Ovary (tissue), 7 donors: ENCODE measurements at regions not wholly inside any gene's neighbourhood (a gene's known extent, or its start where the extent isn't known, plus 50 kb on each side); places are given as distances from the start of the nearest gene placed in this dataset.
"Not testable (repeated sequence)": the region's sequence is repeated elsewhere in the genome, so short reads cannot be mapped to it uniquely, and the experiment has no call there.

Experiments
- DNase-seq, 5 donors: peaks; one replicate each; pipeline ENCODE4 v3.0.0-alpha.2; 2019 to 2020
- H3K27ac ChIP-seq, 2 donors: fragments of 200-600 bp; one replicate each; pipeline versions ENCODE4 v1.5.1 to v1.8.0; 2019 to 2022
- H3K27me3 ChIP-seq: fragments of 200-600 bp; one replicate; pipeline ENCODE4 v1.8.0; 2022
- H3K36me3 ChIP-seq: fragments of 200-600 bp; sonication (generic); one replicate; pipeline ENCODE4 v1.5.1; 2019
- H3K4me1 ChIP-seq: one replicate; pipeline ENCODE4 v1.8.1; 2013; ENCODE audit warnings: mild to moderate bottlenecking, moderate library complexity; ENCODE audit not compliant: insufficient read depth
- H3K4me3 ChIP-seq: fragments of 200-600 bp; sonication (generic); one replicate; pipeline ENCODE4 v1.5.1; 2017
- H3K9me3 ChIP-seq, 2 donors: fragments of 200-600 bp in 1 of 2; sonication (generic) in 1 of 2; one replicate each; pipeline versions ENCODE4 v1.5.1 to v1.8.1; 2013 to 2019; ENCODE audit warnings: mild to moderate bottlenecking in 1 of 2, moderate library complexity in 1 of 2
- WGBS, 3 donors: extraction: QIAGEN DNeasy Blood & Tissue Kit in 1 of 3; methylation state at CpG; one replicate each; pipeline versions ENCODE4 v1.1.5 to v1.1.7; 2013 to 2017; 5-methylcytosine and 5-hydroxymethylcytosine counted together
- intact Hi-C, 4 donors: fragments of 100-400 bp; cut with DNase I; formaldehyde crosslinking; loops; one replicate each; pipeline versions ENCODE4 v1.11.0 to v1.15.1; 2022 to 2023
- donor health status: DM: no; HTN: no; CAD: no; lungs with moderate emphysema.
- donor health status: DM: no; HTN: no; CAD: no.
- donor health status: Bipolar disorder and iron deficiency.
- donor health status: DM: no; HTN: no; CAD: no.
- donor health status: DM: yes; HTN: yes; CAD: no.

DNA sequence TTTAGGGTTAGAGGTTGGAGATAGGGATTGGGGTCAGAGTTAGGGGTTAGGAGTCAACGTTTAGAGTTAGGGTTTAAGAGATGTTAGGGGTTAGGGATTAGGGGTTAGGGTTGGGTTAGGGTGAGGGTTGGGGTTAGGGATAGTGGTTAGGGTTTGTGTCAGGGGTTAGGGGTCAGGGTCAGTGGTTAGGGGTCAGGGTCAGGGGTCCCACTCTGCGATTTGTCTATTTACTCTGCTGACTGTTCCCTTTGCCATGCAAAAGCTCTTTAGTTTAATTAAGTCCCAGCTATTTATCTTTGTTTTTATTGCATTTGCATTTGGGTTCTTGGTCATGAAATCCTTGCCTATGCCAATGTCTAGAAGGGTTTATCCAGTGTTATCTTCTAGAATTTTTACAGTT lies 1649.3 kb downstream of the SPATA31A7 start:
- H3K4me1 ChIP-seq, H3K27ac ChIP-seq, intact Hi-C loops, H3K36me3 ChIP-seq, DNase-seq, H3K27me3 ChIP-seq, H3K4me3 ChIP-seq, H3K9me3 ChIP-seq: not testable (repeated sequence)
- WGBS, 3 donors, result 25 to 48% (median 37%) methylated on average over 1 of the region's 2 CpGs

DNA sequence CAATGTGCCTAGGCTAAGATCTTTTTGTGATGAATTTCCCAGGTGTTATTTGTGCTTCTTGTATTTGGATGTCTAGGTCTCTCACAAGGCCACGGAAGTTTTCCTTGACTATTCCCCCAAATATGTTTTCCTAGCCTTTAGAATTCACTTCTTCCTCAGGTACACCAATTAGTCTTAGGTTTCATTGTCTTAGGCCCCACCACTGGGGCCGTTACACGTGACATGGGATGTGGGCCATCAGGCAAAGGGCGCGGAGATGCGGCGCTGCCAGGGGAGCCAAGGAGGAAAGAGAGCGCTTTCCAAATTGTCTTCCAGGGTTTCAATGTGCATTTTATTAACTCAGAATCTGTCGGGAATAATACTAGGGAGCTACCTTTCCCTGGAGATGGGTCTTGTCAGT lies 1653.3 kb downstream of the SPATA31A7 start:
- H3K4me3 ChIP-seq, intact Hi-C loops, H3K27ac ChIP-seq, H3K9me3 ChIP-seq, H3K4me1 ChIP-seq, H3K36me3 ChIP-seq, H3K27me3 ChIP-seq: not testable (repeated sequence)
- peak in 1 of 5 donors; percentile 30 for DNase-seq
- 38 to 52% (median 49%) methylated on average over 9 of the region's 9 CpGs for WGBS, 3 donors

DNA sequence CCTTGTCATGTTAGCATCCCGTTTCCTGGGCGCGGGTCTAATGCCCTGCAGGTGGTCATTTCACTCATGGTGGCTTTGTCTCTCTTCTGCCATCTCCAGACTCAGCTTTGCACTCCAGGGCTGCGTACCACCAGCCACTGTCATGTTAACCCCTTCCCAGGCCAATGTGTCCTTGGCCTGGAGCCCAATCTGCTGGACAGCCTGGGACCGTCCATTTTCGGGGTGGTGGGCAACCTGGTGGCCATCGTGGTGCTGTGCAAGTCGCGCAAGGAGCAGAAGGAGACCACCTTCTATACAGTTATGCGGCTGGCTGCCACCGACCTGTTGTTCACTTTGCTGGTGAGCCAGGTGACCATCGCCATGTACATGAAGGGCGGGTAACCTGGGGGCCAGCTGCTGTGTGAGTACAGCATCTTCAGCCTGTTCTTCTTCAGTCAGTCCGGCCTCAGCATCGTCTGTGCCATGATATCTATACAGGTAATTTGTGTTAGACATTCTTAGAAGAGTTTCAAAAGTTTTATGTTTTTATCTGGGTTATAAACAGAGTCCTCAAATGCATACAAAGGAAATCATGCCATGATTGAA lies 1654.0 kb downstream of the SPATA31A7 start:
- H3K4me1 ChIP-seq, H3K4me3 ChIP-seq, H3K9me3 ChIP-seq, intact Hi-C loops, H3K36me3 ChIP-seq, H3K27me3 ChIP-seq, H3K27ac ChIP-seq: not testable (repeated sequence)
- WGBS, 3 donors, result 48 to 66% (median 59%) methylated on average over 11 to 13 of the region's 15 CpGs
- peak in 1 of 5 donors; percentile 29 for DNase-seq

DNA sequence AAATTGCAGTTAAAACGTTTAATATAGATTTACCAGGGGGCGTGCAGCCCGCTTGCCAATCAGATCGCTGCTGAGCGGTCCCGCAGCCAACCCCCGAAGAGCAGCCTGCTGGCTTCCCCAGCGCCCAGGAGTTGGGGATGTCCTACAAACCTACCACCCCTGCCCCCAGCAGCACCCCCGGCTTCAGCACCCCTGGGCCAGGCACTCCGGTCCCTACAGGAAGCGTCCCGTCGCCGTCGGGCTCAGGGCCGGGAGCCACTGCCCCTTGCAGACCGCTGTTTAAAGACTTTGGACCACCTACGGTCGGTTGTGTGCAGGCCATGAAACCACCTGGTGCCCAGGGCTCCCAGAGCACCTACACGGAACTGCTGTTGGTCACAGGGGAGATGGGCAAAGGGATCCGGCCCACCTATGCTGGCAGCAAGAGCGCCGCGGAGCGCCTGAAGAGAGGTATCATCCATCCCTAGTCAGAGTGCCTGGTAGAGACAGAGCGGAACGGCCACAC lies 1654.9 kb downstream of the SPATA31A7 start:
- H3K4me1 ChIP-seq, H3K27me3 ChIP-seq, H3K4me3 ChIP-seq, H3K36me3 ChIP-seq, H3K27ac ChIP-seq, H3K9me3 ChIP-seq, intact Hi-C loops, DNase-seq: not testable (repeated sequence)
- WGBS, 3 donors, result 33 to 61% (median 50%) methylated on average over 21 to 27 of the region's 27 CpGs

DNA sequence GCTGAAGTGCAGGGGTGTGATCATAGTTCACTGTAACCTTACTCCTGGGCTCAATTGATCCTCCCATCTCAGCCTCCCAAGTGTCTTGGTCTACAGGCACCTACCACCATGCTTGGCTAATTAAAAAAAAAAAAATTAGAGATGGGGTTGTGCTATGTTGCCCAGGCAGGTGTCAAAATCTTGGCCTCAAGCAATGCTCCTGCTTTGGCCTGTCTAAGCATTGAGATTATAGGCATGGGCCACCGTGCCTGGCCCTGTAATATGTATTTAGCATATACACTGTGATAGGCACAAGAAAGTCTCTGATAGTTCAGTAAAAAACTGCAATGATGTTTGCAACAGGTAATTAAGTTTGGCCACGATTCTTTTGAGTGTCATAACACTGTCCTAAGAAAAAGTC lies 1658.4 kb downstream of the SPATA31A7 start:
- 58 to 71% (median 68%) methylated on average over 1 to 2 of the region's 2 CpGs for WGBS, 3 donors
- H3K27me3 ChIP-seq, H3K9me3 ChIP-seq, H3K4me1 ChIP-seq, H3K36me3 ChIP-seq, H3K27ac ChIP-seq, DNase-seq, intact Hi-C loops, H3K4me3 ChIP-seq: not testable (repeated sequence)

DNA sequence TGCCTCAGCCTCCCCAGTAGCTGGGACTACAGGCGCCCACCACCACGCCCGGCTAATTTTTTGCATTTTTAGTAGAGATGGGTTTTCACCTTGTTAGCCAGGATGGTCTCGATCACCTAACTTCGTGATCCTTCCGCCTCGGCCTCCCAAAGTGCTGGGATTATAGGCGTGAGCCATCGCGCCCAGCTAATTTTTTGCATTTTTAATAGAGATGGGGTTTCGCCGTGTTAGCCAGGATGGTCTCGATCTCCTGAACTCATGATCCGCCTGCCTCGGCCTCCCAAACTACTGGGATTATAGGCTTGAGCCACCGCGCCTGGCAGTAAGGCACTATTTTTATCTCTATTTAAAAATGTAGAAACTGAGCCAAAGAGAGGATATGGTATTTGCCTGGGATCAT lies 1660.2 kb downstream of the SPATA31A7 start:
- 80 to 88% (median 86%) methylated on average over 17 of the region's 17 CpGs for WGBS, 3 donors
- H3K4me1 ChIP-seq, H3K27ac ChIP-seq, intact Hi-C loops, H3K9me3 ChIP-seq, H3K4me3 ChIP-seq, H3K36me3 ChIP-seq, DNase-seq, H3K27me3 ChIP-seq: not testable (repeated sequence)

DNA sequence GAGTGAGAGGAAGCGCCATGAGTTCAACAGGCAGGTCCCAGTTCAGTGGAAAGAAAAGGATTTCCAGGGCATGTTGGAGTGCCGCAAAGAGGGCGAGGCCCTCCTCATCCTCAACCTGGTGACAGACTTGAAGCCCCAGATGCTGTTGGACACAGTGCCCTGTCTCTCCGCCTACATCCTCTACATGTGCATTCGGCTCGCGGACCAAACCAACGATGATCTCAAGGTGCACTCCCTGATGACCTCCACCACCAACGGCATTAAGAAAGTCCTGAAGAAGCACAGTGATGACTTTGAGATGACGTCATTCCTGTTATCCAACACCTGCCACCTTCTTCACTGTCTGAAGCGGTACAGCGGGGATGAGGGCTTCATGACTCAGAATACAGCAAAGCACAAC lies 1667.4 kb downstream of the SPATA31A7 start:
- 63 to 76% (median 75%) methylated on average over 10 to 12 of the region's 12 CpGs for WGBS, 3 donors
- H3K4me1 ChIP-seq, H3K27ac ChIP-seq, H3K36me3 ChIP-seq, intact Hi-C loops, H3K27me3 ChIP-seq, H3K9me3 ChIP-seq, DNase-seq, H3K4me3 ChIP-seq: not testable (repeated sequence)

DNA sequence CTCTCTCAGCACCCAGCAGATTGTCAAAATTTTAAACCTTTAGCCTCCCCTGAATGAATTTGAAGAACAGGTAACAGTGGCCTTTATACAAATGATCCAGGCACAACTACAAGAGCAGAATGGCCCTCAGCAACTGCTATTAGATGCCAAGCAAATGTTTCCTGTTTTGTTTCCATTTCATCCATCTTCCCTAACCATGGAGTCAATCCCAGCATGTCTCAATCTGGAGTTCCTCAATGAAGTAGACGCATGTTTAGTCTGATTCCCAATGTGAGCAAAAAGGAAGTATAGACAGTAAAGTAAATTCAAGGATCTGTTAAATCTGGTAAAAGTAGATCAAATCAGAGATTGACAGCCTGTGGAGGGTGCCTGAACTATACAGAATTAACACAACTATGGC lies 1668.4 kb downstream of the SPATA31A7 start:
- intact Hi-C loops, H3K36me3 ChIP-seq, H3K27ac ChIP-seq, H3K4me1 ChIP-seq, DNase-seq, H3K4me3 ChIP-seq, H3K9me3 ChIP-seq, H3K27me3 ChIP-seq: not testable (repeated sequence)
- 49 to 77% (median 75%) methylated on average over 1 of the region's 1 CpG for WGBS, 3 donors

DNA sequence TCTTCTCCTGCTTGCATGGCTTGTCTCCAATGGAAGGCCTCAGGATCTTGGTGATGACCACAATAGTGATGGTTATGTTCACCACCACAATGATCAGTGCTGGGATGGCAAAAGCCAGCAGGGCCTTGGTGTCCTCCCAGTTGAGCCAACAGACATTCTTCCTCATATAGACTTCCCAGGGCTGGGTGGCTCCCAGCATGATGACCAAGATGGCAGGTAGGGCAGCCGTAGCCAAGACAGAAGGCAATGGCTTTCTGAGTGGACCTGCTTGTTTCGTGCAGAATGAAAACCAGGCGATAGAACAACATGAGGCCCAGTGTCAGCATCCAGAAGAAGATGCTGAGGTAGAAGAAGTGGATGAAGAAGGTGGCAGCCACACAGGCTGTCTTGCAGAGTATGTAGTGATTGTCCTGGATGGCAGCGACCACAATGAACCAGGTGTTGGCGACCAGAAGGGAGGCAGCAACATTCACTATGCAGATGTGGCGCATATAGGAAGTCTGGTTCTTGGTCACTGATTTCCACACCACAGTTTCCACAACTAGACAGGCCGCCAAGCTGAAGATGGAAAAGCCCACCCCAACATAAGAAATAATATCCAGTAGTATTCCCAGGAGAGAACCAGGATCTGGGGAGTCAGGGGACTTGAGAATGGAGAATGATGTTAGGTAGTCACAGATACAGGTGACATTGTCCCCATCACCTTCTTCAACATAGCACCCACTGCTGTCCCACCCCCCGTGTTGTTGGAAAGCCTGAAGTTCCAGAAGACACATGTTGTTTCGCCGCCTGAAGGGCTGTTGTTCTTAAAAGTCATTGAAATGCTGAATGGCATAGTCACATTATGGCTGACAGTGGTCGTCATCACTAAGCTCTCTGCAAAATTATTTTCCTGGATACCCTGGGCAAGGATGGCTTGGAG lies 1671.4 kb downstream of the SPATA31A7 start:
- H3K4me1 ChIP-seq, intact Hi-C loops, H3K27me3 ChIP-seq, H3K36me3 ChIP-seq, H3K4me3 ChIP-seq, H3K27ac ChIP-seq, DNase-seq, H3K9me3 ChIP-seq: not testable (repeated sequence)
- WGBS, 3 donors, result 80 to 86% (median 80%) methylated on average over 11 of the region's 11 CpGs

DNA sequence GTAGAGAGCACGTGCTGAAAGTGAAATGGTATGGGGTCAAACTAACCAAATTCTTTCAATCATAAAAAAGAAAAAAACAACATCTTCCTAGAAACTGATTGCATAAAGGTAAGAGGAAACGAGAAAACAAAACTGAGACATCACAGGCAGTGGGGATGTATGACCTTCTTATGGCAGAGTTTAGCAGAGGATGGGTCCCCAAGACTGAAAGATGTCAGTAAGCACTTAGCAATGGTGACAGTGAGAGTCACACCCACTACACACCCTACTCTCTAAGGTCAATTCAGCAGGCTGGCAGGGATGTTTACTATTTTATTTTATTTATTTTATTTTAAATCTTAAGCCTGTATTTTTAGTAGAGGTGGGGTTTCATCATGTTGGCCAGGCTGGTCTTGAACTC lies 1672.3 kb downstream of the SPATA31A7 start:
- intact Hi-C loops, H3K36me3 ChIP-seq, H3K27ac ChIP-seq, DNase-seq, H3K27me3 ChIP-seq, H3K9me3 ChIP-seq, H3K4me3 ChIP-seq, H3K4me1 ChIP-seq: not testable (repeated sequence)
- WGBS, 3 donors, result 61 to 74% (median 68%) methylated on average over 2 of the region's 2 CpGs

DNA sequence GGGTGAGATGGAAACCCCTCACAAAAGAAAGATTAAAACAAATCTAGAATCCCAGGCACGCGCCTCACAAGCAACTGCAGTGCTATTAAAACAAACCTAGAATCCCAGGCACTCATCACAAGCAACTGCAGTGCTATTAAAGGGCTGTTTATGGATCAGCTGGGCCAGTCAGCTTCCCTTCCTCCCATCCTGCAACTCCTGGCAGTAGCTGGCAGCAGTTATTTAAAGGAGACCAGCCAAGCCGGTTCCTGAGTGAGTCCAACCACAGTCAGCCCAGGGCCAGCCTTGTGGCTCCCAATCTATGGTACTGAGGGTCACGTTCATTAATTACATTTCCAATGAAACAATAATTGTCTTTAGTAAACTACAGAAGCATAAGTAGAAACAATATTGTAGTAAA lies 1673.5 kb downstream of the SPATA31A7 start:
- H3K4me3 ChIP-seq, DNase-seq, intact Hi-C loops, H3K27me3 ChIP-seq, H3K27ac ChIP-seq, H3K4me1 ChIP-seq, H3K36me3 ChIP-seq, H3K9me3 ChIP-seq: not testable (repeated sequence)
- WGBS, 3 donors, result 11 to 20% (median 13%) methylated on average over 4 of the region's 4 CpGs

DNA sequence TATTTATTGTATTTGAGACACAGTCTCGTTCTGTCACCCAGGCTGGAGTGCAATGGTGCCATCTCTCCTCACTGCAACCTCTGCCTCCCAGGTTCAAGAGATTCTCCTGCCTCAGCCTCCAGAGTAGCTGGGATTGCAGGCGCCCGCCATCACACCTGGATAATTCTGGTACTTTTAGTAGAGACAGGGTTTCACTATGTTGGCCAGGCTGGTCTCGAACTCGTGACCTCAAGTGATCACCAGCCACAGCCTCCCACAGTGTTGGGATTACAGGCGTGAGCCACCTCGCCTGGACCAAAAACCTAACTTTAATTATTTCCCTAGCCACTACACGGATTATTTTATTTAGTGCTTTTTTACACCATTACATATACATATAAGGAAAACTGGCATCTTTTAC lies 1674.0 kb downstream of the SPATA31A7 start:
- H3K4me3 ChIP-seq, H3K4me1 ChIP-seq, H3K27me3 ChIP-seq, H3K36me3 ChIP-seq, DNase-seq, H3K27ac ChIP-seq, intact Hi-C loops, H3K9me3 ChIP-seq: not testable (repeated sequence)
- WGBS, 3 donors, result 60 to 67% (median 62%) methylated on average over 8 of the region's 8 CpGs
